Caco-2 (cell line): ENCODE measurements at regions not wholly inside any gene's neighbourhood (a gene's known extent, or its start where the extent isn't known, plus 50 kb on each side); places are given as distances from the start of the nearest gene placed in this dataset.

Experiments
- BruUV-seq: library from RNA; stranded (reverse); fragments of 400-500 nt; replicated peaks from 2 replicates; lab custom pipeline; 2021; lab: Mats Ljungman, UMichigan
- CTCF ChIA-PET: fragments of 300-600 bp; sonication (Branson Sonifier 250); formaldehyde crosslinking; loops from one replicate; lab custom pipeline; 2022; ENCODE audit warnings: antibody characterized with exemption; lab: Charles Lee
- POLR2A ChIA-PET: fragments of 300-600 bp; sonication (Branson Sonifier 250); formaldehyde crosslinking; loops from one replicate; lab custom pipeline; 2022; ENCODE audit warnings: antibody characterized with exemption; lab: Charles Lee
- DNase-seq, 2 experiments: peaks; one replicate each; pipeline versions ENCODE4 v3.0.0 to v3.0.0-alpha.2; 2020 to 2022
- H3K27me3 ChIP-seq: replicated peaks from 2 replicates; pipeline ENCODE4 v1.6.0; 2011; ENCODE audit warnings: low read length; ENCODE audit not compliant: control insufficient read depth, insufficient read depth
- H3K36me3 ChIP-seq: 2 replicates; pipeline ENCODE4 v1.5.1; 2011; ENCODE audit warnings: low read length; ENCODE audit not compliant: control insufficient read depth, insufficient read depth
- H3K4me1 ChIP-seq: fragments of 250-450 bp; sonication (Bioruptor Pico); 2 replicates; pipeline ENCODE4 v1.5.1; 2020; ENCODE audit warnings: mild to moderate bottlenecking
- H3K4me3 ChIP-seq: 2 replicates; pipeline ENCODE4 v1.5.1; 2011; ENCODE audit warnings: low read depth, mild to moderate bottlenecking, control low read depth, low read length
- H3K9me3 ChIP-seq: fragments of 250-450 bp; sonication (Bioruptor Pico); 2 replicates; pipeline ENCODE4 v1.5.1; 2020; ENCODE audit warnings: mild to moderate bottlenecking, moderate library complexity
- H3K27ac Mint-ChIP-seq: one replicate; pipeline ENCODE4 v1.8.0; 2022; ENCODE audit warnings: mixed read lengths; ENCODE audit not compliant: unreplicated experiment
- H3K27me3 Mint-ChIP-seq: one replicate; pipeline ENCODE4 v1.8.0; 2022; ENCODE audit warnings: mixed read lengths; ENCODE audit not compliant: insufficient read depth, unreplicated experiment
- H3K36me3 Mint-ChIP-seq: one replicate; pipeline ENCODE4 v1.8.0; 2022; ENCODE audit warnings: mild to moderate bottlenecking, mixed read lengths; ENCODE audit not compliant: insufficient read depth, unreplicated experiment
- H3K4me1 Mint-ChIP-seq: one replicate; pipeline ENCODE4 v1.8.0; 2022; ENCODE audit warnings: low read depth, mixed read lengths; ENCODE audit not compliant: unreplicated experiment
- H3K4me3 Mint-ChIP-seq: one replicate; pipeline ENCODE4 v1.8.0; 2022; ENCODE audit warnings: mild to moderate bottlenecking, moderate library complexity, mixed read lengths; ENCODE audit not compliant: unreplicated experiment
- H3K9me3 Mint-ChIP-seq: one replicate; pipeline ENCODE4 v1.8.0; 2022; ENCODE audit warnings: mixed read lengths; ENCODE audit not compliant: unreplicated experiment
- CTCF ChIP-seq, 2 experiments: fragments of 200-600 bp in 1 of 2; IDR thresholded peaks; 1 replicate in 1 of 2; 2 replicates in 1 of 2; pipeline versions ENCODE4 v1.5.1 to v1.8.0; 2011 to 2022; ENCODE audit warnings: antibody characterized with exemption in 1 of 2, control low read depth in 1 of 2, inconsistent platforms in 1 of 2, low read depth in 1 of 2, low read length in 1 of 2, mild to moderate bottlenecking in 1 of 2, moderate library complexity in 1 of 2; ENCODE audit not compliant: insufficient read depth in 1 of 2, severe bottlenecking in 1 of 2, unreplicated experiment in 1 of 2
- intact Hi-C: fragments of 100-400 bp; cut with micrococcal nuclease; formaldehyde crosslinking; loops from one replicate; pipeline ENCODE4 v1.10.0; 2022; ENCODE audit not compliant: unreplicated experiment

- CTCF ChIA-PET: no interaction called here
- Mint-ChIP-seq H3K27ac (no peak overlapping the region), H3K4me1 (no peaks in the 10 kb centered on the region), H3K27me3 (no peaks in the 10 kb centered on the region), H3K9me3 (no peaks in the 10 kb centered on the region), H3K4me3 (no peak overlapping the region), H3K36me3 (no peaks in the 10 kb centered on the region)
- intact Hi-C loops: no loop called here
- POLR2A ChIA-PET: no interaction called here
- Histone ChIP-seq H3K9me3 (no peaks in the 10 kb centered on the region), H3K4me3 (no peak overlapping the region), H3K4me1 (no peaks in the 10 kb centered on the region), H3K36me3 (no peaks in the 10 kb centered on the region), H3K27me3 (no peaks in the 10 kb centered on the region)
- no peak for DNase-seq
- TF ChIP-seq CTCF (IDR thresholded peaks at IDR 0.05; ENCODE audit: insufficient read depth in 1 of 2, low read depth in 1 of 2, low read length in 1 of 2, severe bottlenecking in 1 of 2, unreplicated experiment in 1 of 2): no peak
- BruUV-seq: no TSS peak
Observed at GRCh38 chr4:187944179-187944578, 51.4 kb upstream of the ZFP42 start.
